ENCODE measurements at regions not wholly inside any gene's neighbourhood (a gene's known extent, or its start where the extent isn't known, plus 50 kb on each side); places are given as distances from the start of the nearest gene placed in this dataset.
"Not testable (repeated sequence)": the region's sequence is repeated elsewhere in the genome, so short reads cannot be mapped to it uniquely, and the experiment has no call there.

- DNase-seq (ENCODE audit: low read depth in 2 of 2): no peak
Observed at GRCh38 chr20:48231253-48231930, 446.1 kb upstream of the SULF2 start.

GRCh38 chr20:48230216-48230615, 444.9 kb upstream of the SULF2 start:
- no peak for DNase-seq (ENCODE audit: low read depth in 2 of 2)

- no peak for DNase-seq (ENCODE audit: low read depth in 2 of 2)
Observed at GRCh38 chr20:48227381-48227780, 442.1 kb upstream of the SULF2 start.

GRCh38 chr20:48226642-48227041, 441.4 kb upstream of the SULF2 start:
- no peak for DNase-seq (ENCODE audit: low read depth in 2 of 2)

GRCh38 chr20:48224533-48225050, 439.3 kb upstream of the SULF2 start:
- DNase-seq (ENCODE audit: low read depth in 2 of 2): no peak

GRCh38 chr20:48223715-48224114, 438.4 kb upstream of the SULF2 start:
- DNase-seq (ENCODE audit: low read depth in 2 of 2): no peak

- no peak for DNase-seq (ENCODE audit: low read depth in 2 of 2)
Observed at GRCh38 chr20:48222595-48223180, 437.4 kb upstream of the SULF2 start.

- no peak for DNase-seq (ENCODE audit: low read depth in 2 of 2)
Observed at GRCh38 chr20:48220033-48220633, 434.9 kb upstream of the SULF2 start.

- DNase-seq (ENCODE audit: low read depth in 2 of 2): no peak
Observed at GRCh38 chr20:48219306-48219705, 434.0 kb upstream of the SULF2 start.

GRCh38 chr20:48217190-48217589, 431.9 kb upstream of the SULF2 start:
- DNase-seq (ENCODE audit: low read depth in 2 of 2): no peak

- no peak for DNase-seq (ENCODE audit: low read depth in 2 of 2)
Observed at GRCh38 chr20:48215536-48215935, 430.3 kb upstream of the SULF2 start.

GRCh38 chr20:48214601-48215000, 429.3 kb upstream of the SULF2 start:
- no peak for DNase-seq (ENCODE audit: low read depth in 2 of 2)

- not testable (repeated sequence) for DNase-seq (ENCODE audit: low read depth in 2 of 2)
Observed at GRCh38 chr20:48213635-48214034, 428.4 kb upstream of the SULF2 start.

- no peak for DNase-seq (ENCODE audit: low read depth in 2 of 2)
Observed at GRCh38 chr20:48212806-48213509, 427.7 kb upstream of the SULF2 start.

GRCh38 chr20:48211847-48212246, 426.6 kb upstream of the SULF2 start:
- no peak for DNase-seq (ENCODE audit: low read depth in 2 of 2)

- DNase-seq (ENCODE audit: low read depth in 2 of 2): no peak
Observed at GRCh38 chr20:48211238-48211637, 426.0 kb upstream of the SULF2 start.

GRCh38 chr20:48210111-48211027, 425.1 kb upstream of the SULF2 start:
- DNase-seq (ENCODE audit: low read depth in 2 of 2): no peak

- DNase-seq (ENCODE audit: low read depth in 2 of 2): no peak
Observed at GRCh38 chr20:48209102-48209501, 423.8 kb upstream of the SULF2 start.

- no peak for DNase-seq (ENCODE audit: low read depth in 2 of 2)
Observed at GRCh38 chr20:48208176-48208575, 422.9 kb upstream of the SULF2 start.

- DNase-seq (ENCODE audit: low read depth in 2 of 2): no peak
Observed at GRCh38 chr20:48207505-48207904, 422.2 kb upstream of the SULF2 start.

GRCh38 chr20:48205786-48206185, 420.5 kb upstream of the SULF2 start:
- no peak for DNase-seq (ENCODE audit: low read depth in 2 of 2)

All from activated CD4-positive, alpha-beta T cell treated with anti-CD3 and anti-CD28 coated beads for 24 hours (primary cell).